Mucosa of descending colon (tissue), 3 donors: ENCODE measurements at regions not wholly inside any gene's neighbourhood (a gene's known extent, or its start where the extent isn't known, plus 50 kb on each side); places are given as distances from the start of the nearest gene placed in this dataset.

Experiments
- ATAC-seq: fragments of 200-7000 bp; cut with Tn5 transposase; one replicate; pipeline ENCODE4 v1.9.1; 2020; ENCODE audit warnings: mild to moderate bottlenecking, moderate library complexity
- DNase-seq, 3 donors: peaks; one replicate each; pipeline ENCODE4 v3.0.0-alpha.2; 2020
- H3K36me3 ChIP-seq: fragments of 200-600 bp; one replicate; pipeline ENCODE4 v1.8.0; 2021; ENCODE audit warnings: low read depth, mild to moderate bottlenecking
- H3K4me1 ChIP-seq: fragments of 200-600 bp; one replicate; pipeline ENCODE4 v1.8.0; 2021; ENCODE audit warnings: low read depth, mild to moderate bottlenecking
- H3K4me3 ChIP-seq: fragments of 200-600 bp; one replicate; pipeline ENCODE4 v1.8.0; 2021; ENCODE audit warnings: mild to moderate bottlenecking
- H3K9me3 ChIP-seq: fragments of 200-600 bp; one replicate; pipeline ENCODE4 v1.8.0; 2021; ENCODE audit warnings: mild to moderate bottlenecking
- intact Hi-C, 2 donors: fragments of 100-400 bp; cut with DNase I in 1 of 2; cut with micrococcal nuclease in 1 of 2; formaldehyde crosslinking; loops; one replicate each; pipeline versions ENCODE4 v1.11.0 to v1.11.1; 2022; cut with DNase I, micrococcal nuclease
- TF ChIP-seq, protein P1 (sequence below): fragments of 200-600 bp; IDR thresholded peaks from one replicate; pipeline ENCODE4 v1.8.0; 2022; ENCODE audit warnings: antibody characterized with exemption, mild to moderate bottlenecking
- donor health status: DM: no; HTN: no; CAD: no; lungs with moderate emphysema.
- donor health status: DM: no; HTN: no; CAD: no.
- donor health status: DM: no; HTN: yes; CAD: no.

- TF ChIP-seq, protein P1, sequence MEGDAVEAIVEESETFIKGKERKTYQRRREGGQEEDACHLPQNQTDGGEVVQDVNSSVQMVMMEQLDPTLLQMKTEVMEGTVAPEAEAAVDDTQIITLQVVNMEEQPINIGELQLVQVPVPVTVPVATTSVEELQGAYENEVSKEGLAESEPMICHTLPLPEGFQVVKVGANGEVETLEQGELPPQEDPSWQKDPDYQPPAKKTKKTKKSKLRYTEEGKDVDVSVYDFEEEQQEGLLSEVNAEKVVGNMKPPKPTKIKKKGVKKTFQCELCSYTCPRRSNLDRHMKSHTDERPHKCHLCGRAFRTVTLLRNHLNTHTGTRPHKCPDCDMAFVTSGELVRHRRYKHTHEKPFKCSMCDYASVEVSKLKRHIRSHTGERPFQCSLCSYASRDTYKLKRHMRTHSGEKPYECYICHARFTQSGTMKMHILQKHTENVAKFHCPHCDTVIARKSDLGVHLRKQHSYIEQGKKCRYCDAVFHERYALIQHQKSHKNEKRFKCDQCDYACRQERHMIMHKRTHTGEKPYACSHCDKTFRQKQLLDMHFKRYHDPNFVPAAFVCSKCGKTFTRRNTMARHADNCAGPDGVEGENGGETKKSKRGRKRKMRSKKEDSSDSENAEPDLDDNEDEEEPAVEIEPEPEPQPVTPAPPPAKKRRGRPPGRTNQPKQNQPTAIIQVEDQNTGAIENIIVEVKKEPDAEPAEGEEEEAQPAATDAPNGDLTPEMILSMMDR: no peak
Measured at GRCh38 chr13:99628442-99628841, 127.2 kb downstream of the TM9SF2 start.

GRCh38 chr13:99626461-99627082 is 125.3 kb downstream of the TM9SF2 start:
- intact Hi-C loops: no loop called here
- ATAC-seq: no peak
- TF ChIP-seq, protein P1: no peak
- no peaks in the 10 kb centered on the region for H3K9me3 ChIP-seq
- H3K4me1 ChIP-seq: no peaks in the 10 kb centered on the region
- no peaks in the 10 kb centered on the region for H3K36me3 ChIP-seq
- DNase-seq: no peak
- H3K4me3 ChIP-seq: no peak overlapping the region

More at GRCh38 chr13:99628442-99628841, 127.2 kb downstream of the TM9SF2 start:
- intact Hi-C loops: no loop called here
- Histone ChIP-seq H3K4me3 (no peak overlapping the region), H3K4me1 (no peaks in the 10 kb centered on the region), H3K9me3 (peaks cover 5% of the 10 kb centered on the region), H3K36me3 (no peaks in the 10 kb centered on the region)
- DNase-seq: no peak
- peak; percentile 36 for ATAC-seq

GRCh38 chr13:99624936-99625540 is 123.8 kb downstream of the TM9SF2 start:
- H3K4me1 ChIP-seq: no peaks in the 10 kb centered on the region
- H3K9me3 ChIP-seq: no peaks in the 10 kb centered on the region
- no peak for DNase-seq
- ATAC-seq: no peak
- intact Hi-C loops: no loop called here
- no peak overlapping the region for H3K4me3 ChIP-seq
- TF ChIP-seq, protein P1: no peak
- no peaks in the 10 kb centered on the region for H3K36me3 ChIP-seq

DNA sequence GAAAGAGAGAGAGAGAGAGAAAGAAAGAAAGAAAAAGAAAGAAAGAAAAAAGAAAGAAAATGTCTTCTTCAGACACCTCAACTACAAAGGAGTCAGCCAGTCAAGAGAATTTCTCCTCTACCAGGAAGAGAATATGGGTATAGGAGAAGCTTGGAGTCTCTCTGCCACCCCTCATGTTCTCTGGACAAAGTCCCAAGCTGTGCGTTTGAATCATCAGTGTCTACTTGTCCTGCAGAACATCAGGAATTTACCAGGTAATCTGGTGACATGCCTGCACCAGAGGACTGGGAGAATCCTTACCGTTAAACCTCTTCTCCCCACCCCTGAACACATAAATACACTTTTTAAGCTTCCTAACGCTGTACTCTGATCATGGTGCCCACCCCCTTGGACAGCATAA is 119.5 kb downstream of the TM9SF2 start:
- ATAC-seq (no peak), DNase-seq (no peak)
- TF ChIP-seq, protein P1: no peak
- Histone ChIP-seq H3K4me3 (no peak overlapping the region), H3K9me3 (no peaks in the 10 kb centered on the region), H3K36me3 (no peaks in the 10 kb centered on the region), H3K4me1 (peaks cover 5% of the 10 kb centered on the region)
- intact Hi-C loops: no loop called here

- DNase-seq: no peak
- ATAC-seq: no peak
- H3K9me3 ChIP-seq: no peaks in the 10 kb centered on the region
- TF ChIP-seq, protein P1: no peak
- intact Hi-C loops: no loop called here
- H3K4me3 ChIP-seq: no peak overlapping the region
- no peaks in the 10 kb centered on the region for H3K36me3 ChIP-seq
- H3K4me1 ChIP-seq: peaks cover 10% of the 10 kb centered on the region
Measured at GRCh38 chr13:99619207-99619606, 117.9 kb downstream of the TM9SF2 start.
